Uterus (tissue), 2 donors: ENCODE measurements at regions not wholly inside any gene's neighbourhood (a gene's known extent, or its start where the extent isn't known, plus 50 kb on each side); places are given as distances from the start of the nearest gene placed in this dataset.

Experiments used
- CTCF ChIP-seq, 4 experiments: fragments of 200-600 bp in 2 of 4; fragments of 450-650 bp in 2 of 4; sonication (generic) in 2 of 4; IDR thresholded peaks; one replicate each; pipeline ENCODE4 v1.5.1; 2016 to 2019; ENCODE audit warnings: antibody characterized with exemption in 4 of 4, mild to moderate bottlenecking in 2 of 4, moderate library complexity in 1 of 4
- POLR2A ChIP-seq, 2 donors: fragments of 450-650 bp; IDR thresholded peaks; one replicate each; pipeline ENCODE4 v1.6.1; 2016; ENCODE audit warnings: antibody characterized with exemption in 2 of 2, mild to moderate bottlenecking in 1 of 2, moderate library complexity in 1 of 2

GRCh38 chr12:114477989-114478395 is 72.0 kb upstream of the TBX5 start:
- TF ChIP-seq CTCF (IDR thresholded peaks at IDR 0.05) (no peak), POLR2A (IDR thresholded peaks at IDR 0.05) (no peak)
